ENCODE measurements at regions not wholly inside any gene's neighbourhood (a gene's known extent, or its start where the extent isn't known, plus 50 kb on each side); places are given as distances from the start of the nearest gene placed in this dataset.

GRCh38 chr20:7708112-7708511 lies 232.1 kb downstream of the HAO1 start:
- Histone ChIP-seq H2AFZ (replicated peaks; ENCODE audit: low read length, poor library complexity) (no peak overlapping the region), H3K27ac (ENCODE audit: insufficient read depth, low read length) (no peak overlapping the region), H3K4me1 (ENCODE audit: control insufficient read depth, insufficient read depth, low read length) (no peaks in the 10 kb centered on the region), H3K14ac (replicated peaks; ENCODE audit: low read depth, low read length) (no peak overlapping the region), H3K27me3 (ENCODE audit: control insufficient read depth, insufficient read depth, low read length) (no peaks in the 10 kb centered on the region; the same call in 1 of the 2 replicates), H3K18ac (ENCODE audit: low read depth, low read length) (no peak overlapping the region), H3K4me2 (ENCODE audit: low read depth, low read length) (no peak overlapping the region), H4K5ac (ENCODE audit: low read depth, low read length) (no peak overlapping the region), H2BK5ac (ENCODE audit: low read depth, low read length, poor library complexity, severe bottlenecking) (no peak overlapping the region), H3K9ac (ENCODE audit: low read depth, low read length) (no peak overlapping the region), H3K23ac (ENCODE audit: low read depth, low read length) (no peak overlapping the region), H4K91ac (ENCODE audit: insufficient read depth, low read depth, low read length) (no peak overlapping the region), H3K36me3 (ENCODE audit: control insufficient read depth, insufficient read depth, low read length) (no peaks in the 10 kb centered on the region), H2AK5ac (ENCODE audit: low read depth, low read length) (no peak overlapping the region), H2BK20ac (ENCODE audit: low read depth, low read length) (no peak overlapping the region), H2BK120ac (ENCODE audit: low read depth, low read length) (no peak overlapping the region), H3K9me3 (ENCODE audit: control insufficient read depth, insufficient read depth, low read length) (no peaks in the 10 kb centered on the region), H3K4ac (ENCODE audit: low read depth, low read length) (no peak overlapping the region), H3K79me1 (ENCODE audit: low read depth in 1 of 2, low read length in 2 of 2) (no peaks in the 10 kb centered on the region), H4K8ac (ENCODE audit: low read depth in 2 of 2, low read length in 2 of 2) (no peak overlapping the region), H3K9me1 (ENCODE audit: insufficient read depth, low read length) (no peaks in the 10 kb centered on the region), H4K20me1 (ENCODE audit: insufficient read depth, low read length) (no peaks in the 10 kb centered on the region), H2AK9ac (replicated peaks; ENCODE audit: low read depth, low read length, poor library complexity) (no peak overlapping the region), H2BK15ac (ENCODE audit: low read depth, low read length) (no peak overlapping the region), H3K4me3 (ENCODE audit: insufficient read depth, low read depth, low read length) (no peak overlapping the region), H3K56ac (ENCODE audit: extremely low read depth, insufficient read depth, low read length) (no peak overlapping the region)
- peak; percentile 56 for TF ChIP-seq MAFK (IDR thresholded peaks at IDR 0.05; ENCODE audit: low read depth, low read length)
- TF ChIP-seq BHLHE40 (IDR thresholded peaks at IDR 0.05; ENCODE audit: low read depth, low read length): no peak
- intact Hi-C loops (cut with micrococcal nuclease) (no loop called here), in situ Hi-C loops (cut with MboI; ENCODE audit: low sequenced_read_pairs) (no loop called here), dilution Hi-C loops (cut with HindIII; ENCODE audit: low sequenced_read_pairs, unreplicated experiment) (no loop called here)
- DNase-seq: no peak
- ChIA-PET POLR2A (ENCODE audit: unreplicated experiment) (no interaction called here), CTCF (no interaction called here)
- ATAC-seq (ENCODE audit: low read depth): no peak
- no CpG with 5 or more reads among the region's 2 CpGs for WGBS, 2 experiments (ENCODE audit: extremely low coverage in 2 of 2, insufficient read length in 1 of 2)
- BruUV-seq (replicated peaks): no TSS peak
